Astrocyte of the cerebellum (primary cell): ENCODE measurements at regions not wholly inside any gene's neighbourhood (a gene's known extent, or its start where the extent isn't known, plus 50 kb on each side); places are given as distances from the start of the nearest gene placed in this dataset.
"Not testable (repeated sequence)": the region's sequence is repeated elsewhere in the genome, so short reads cannot be mapped to it uniquely, and the experiment has no call there.

Source experiments
- DNase-seq: peaks from one replicate; pipeline ENCODE4 v3.0.0-alpha.2; 2011; ENCODE audit warnings: low read depth
- H3K4me3 ChIP-seq: 2 replicates; pipeline ENCODE4 v1.5.1; 2011; ENCODE audit warnings: mild to moderate bottlenecking, low read depth, low read length, moderate library complexity
- in situ Hi-C: cut with HindIII; loops from 2 replicates; pipeline ENCODE4 v1.10.0; 2017; ENCODE audit warnings: low sequenced_read_pairs
- TF ChIP-seq, protein P1 (sequence below): IDR thresholded peaks from 2 replicates; pipeline ENCODE4 v1.5.1; 2012; ENCODE audit warnings: low read length, low read depth, moderate library complexity, mild to moderate bottlenecking; ENCODE audit errors: missing control alignments

DNA sequence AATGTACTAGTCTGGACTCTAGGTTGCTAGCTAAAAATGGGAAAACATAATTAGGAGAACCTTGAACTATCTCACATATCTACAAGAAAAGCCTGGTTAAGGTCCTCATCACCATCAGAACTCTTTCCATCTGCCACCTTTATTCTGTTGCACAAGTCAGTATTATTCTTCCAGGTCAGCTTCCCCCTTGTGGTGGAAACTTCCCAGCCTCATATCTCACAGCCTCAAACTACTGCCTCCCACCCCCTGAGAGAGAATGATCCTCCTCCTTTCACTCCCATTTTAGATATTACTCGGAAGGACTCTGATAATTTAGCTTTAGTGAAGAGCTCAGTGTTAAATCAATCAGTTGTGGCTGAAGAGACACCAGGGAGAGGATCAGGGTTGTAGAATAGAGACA lies 197.3 kb downstream of the ZNF92 start:
- H3K4me3 ChIP-seq, in situ Hi-C loops, DNase-seq: not testable (repeated sequence)

DNA sequence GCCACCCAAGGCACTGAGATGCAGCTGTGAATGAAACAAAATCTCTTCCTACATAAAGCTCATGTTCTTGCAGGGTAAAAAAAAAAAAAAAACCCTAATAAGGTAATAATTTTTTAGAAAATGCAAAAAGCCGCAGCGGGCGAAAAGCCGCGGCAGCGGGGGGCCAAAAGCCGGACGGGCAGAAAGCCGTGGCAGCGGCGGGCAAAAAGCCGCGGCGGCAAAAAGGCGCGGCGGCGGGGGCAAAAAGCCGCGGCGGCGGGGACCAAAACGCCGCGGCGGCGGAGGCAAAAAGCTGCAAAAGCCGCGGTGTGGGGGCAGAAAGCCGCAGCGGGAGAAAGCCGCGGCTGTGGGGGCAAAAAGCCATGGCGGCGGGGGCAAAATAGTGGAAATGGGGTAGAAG lies 198.9 kb downstream of the ZNF92 start:
- H3K4me3 ChIP-seq, DNase-seq, in situ Hi-C loops: not testable (repeated sequence)

DNA sequence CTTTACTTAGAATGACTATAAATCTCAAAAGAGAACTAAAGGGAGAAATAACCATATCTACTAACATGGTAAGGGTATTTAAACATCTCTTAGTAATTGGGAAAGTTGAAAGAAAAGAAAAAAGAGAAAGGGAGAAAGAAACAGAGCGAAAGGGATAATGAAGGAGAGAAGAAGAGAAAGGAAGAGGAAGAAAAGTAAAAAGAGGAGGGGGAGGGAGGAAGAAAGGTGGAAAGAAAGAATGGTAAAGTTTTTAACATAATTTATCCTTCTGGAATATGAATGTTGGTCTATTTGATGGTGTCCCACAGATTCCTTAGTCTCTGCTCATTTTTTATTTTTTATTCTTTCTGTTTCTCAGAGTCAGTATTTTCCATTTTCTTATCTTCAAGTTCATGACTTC lies 202.7 kb downstream of the ZNF92 start:
- in situ Hi-C loops, DNase-seq, H3K4me3 ChIP-seq: not testable (repeated sequence)

DNA sequence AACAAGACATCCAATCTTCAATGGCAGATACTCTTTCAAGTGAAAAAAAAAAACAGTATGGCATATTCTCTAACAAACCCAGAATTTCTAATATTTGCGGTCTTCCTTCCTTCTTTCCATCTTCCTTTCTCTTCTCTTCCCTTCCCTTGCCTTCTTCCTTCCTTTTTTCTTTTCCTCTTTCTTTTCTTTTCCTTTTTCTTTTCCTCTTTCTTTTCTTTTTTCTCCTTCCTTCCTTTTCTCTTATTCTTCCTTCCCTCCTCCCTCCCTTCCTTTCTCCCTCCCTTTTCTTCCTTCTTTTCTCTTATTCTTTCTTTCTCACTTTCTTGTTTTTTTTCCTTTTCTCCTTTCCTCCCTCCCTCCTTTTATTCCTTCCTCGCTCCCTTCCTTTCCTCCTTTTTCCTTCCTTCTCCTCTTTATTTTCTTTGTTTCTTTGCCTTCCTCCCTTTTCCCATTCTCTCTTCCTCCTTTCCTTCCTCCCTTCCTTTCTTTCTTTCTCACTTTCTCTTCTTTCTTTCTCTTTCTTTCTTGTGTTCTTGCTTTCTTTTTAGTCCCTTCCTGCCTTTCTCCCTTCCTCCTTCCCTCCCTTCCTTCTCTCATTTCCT lies 209.0 kb downstream of the ZNF92 start:
- DNase-seq, H3K4me3 ChIP-seq, in situ Hi-C loops: not testable (repeated sequence)

DNA sequence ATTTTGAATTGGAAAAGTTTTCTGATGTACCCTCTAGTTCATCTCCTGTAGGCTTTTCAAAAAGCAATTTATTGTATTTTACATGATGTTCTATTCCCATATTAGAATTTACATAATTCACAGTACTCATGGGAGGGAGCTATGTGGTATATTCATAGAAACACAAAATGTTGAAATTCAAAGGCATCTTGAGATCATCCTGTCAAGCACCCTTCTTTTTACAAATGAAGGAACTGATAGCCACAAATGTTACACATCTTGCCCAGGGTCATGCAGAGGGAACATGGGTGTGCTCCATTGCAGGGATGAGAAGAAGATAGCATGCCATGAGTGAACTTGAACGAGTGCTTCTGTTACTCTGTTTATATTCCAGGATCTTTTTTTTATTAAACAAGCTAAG lies 228.8 kb downstream of the ZNF92 start:
- in situ Hi-C loops, DNase-seq, H3K4me3 ChIP-seq: not testable (repeated sequence)

DNA sequence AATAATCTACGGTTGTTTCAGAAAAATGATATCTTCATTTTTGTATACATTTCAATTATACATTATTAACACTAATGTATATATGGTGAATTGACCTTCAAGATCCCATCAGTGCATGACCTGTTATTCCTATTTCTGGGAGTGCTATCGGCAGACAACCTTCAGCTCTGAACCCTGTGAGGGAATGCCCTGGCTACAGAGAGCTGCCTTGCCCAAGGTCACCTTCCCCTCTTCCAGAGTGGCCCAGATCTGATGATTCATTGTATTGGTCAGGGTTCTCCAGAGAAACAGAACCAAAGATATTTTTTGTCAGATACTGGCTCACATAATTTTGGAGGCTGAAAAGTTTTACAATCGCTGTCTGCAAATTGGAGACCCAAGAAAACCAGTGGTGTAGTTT lies 235.5 kb downstream of the ZNF92 start:
- in situ Hi-C loops = no loop called here
- DNase-seq = no peak
- H3K4me3 ChIP-seq = no peak overlapping the region
- TF ChIP-seq, protein P1, sequence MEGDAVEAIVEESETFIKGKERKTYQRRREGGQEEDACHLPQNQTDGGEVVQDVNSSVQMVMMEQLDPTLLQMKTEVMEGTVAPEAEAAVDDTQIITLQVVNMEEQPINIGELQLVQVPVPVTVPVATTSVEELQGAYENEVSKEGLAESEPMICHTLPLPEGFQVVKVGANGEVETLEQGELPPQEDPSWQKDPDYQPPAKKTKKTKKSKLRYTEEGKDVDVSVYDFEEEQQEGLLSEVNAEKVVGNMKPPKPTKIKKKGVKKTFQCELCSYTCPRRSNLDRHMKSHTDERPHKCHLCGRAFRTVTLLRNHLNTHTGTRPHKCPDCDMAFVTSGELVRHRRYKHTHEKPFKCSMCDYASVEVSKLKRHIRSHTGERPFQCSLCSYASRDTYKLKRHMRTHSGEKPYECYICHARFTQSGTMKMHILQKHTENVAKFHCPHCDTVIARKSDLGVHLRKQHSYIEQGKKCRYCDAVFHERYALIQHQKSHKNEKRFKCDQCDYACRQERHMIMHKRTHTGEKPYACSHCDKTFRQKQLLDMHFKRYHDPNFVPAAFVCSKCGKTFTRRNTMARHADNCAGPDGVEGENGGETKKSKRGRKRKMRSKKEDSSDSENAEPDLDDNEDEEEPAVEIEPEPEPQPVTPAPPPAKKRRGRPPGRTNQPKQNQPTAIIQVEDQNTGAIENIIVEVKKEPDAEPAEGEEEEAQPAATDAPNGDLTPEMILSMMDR = no peak

DNA sequence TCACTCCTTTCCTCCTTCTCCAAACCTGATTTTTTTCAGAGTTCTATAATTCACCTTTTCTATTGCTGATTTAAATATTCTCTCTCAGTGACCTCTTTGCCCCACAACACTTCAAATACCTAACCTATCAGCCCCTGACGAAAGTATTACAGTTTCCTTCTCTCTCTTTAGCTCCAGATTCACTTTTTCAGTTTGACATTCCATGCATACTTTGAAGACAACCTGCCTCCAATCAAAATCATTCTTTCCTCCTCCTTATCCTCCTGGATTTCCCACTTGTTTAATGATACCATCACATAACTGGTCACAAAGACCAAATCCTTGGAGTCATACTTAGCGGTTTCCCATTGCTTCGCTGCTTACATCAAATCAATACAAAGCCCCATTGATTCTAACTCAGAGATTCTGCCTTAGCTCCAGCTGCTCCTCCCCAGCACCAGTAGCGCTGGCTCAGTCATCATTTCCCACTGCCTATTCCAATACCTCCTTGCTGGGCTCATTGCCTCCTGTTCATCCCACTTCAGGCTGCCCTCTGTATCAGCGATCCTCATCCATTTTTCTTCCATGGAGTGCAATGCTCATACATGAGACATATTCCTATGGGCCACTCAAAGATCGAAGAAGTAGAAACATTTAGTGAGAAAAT lies 240.1 kb downstream of the ZNF92 start:
- H3K4me3 ChIP-seq, DNase-seq, in situ Hi-C loops: not testable (repeated sequence)

DNA sequence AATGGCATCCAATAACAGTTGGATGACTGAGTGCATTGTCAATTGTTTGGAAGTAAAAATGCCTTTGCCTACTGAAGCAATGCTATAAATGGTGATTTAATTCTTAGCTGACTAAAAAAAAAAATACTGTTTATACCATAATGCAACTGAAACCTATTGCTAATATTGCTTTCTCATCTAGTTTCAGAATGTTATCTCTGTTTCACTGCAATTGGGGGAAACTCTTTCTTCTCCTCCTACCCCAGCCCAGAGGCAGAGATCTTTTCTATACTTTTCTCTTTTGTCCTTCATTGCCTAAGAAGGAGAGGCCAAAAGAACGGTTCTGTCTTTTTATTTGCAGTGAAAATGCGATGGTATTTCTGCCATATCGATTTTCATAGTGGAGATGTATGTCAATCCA lies 242.5 kb downstream of the ZNF92 start:
- H3K4me3 ChIP-seq, in situ Hi-C loops, DNase-seq: not testable (repeated sequence)

DNA sequence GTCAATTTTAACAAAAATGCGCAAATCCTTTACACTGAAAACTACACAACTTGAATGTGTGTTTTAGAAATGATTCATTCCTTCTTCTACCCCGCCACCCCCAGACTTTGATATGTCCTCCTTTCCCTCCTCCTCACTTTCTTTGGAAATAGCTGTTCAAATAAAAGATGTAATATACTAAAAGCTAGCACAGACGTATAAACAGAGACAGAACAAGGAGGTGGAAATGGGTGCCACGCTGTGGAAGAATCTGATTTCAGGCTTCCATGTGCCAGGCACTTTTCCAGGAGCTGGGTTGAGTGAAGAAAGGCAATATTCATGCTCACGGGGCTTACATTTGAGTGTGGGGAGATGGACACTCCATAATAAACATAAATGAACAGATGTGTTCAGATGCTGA lies 246.6 kb downstream of the ZNF92 start:
- H3K4me3 ChIP-seq, in situ Hi-C loops, DNase-seq: not testable (repeated sequence)

DNA sequence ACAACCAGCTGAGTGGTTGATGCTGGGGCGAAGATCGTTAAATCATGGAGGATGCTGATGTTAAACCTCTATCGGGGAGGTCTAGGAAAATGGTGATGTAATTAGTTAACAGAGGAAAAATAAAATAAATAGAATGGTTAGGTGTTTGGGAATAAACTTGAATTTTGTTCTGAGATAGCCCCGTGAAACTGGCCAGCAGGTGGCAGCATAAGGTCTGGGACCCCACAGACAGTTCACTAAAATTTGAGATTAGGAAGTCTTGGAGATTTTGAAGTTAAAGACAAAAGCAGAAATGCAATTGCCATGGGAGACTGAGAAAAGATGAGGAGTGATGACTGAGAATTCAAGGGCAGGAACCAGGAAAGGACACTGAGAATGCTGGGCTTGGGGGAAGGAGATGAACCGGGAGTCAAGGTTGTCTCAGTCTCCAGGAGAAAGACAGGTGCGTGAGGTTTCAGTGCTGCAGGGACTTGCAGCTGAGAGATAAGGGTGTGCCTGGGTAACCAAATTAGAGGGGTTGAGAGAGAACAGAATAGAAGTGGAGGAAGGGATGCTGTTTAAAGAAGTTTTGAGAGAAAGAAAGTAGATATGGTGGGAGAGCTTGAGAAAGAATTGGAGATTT lies 248.0 kb downstream of the ZNF92 start:
- H3K4me3 ChIP-seq, in situ Hi-C loops, DNase-seq: not testable (repeated sequence)
- TF ChIP-seq, protein P1 = peak; percentile 58

DNA sequence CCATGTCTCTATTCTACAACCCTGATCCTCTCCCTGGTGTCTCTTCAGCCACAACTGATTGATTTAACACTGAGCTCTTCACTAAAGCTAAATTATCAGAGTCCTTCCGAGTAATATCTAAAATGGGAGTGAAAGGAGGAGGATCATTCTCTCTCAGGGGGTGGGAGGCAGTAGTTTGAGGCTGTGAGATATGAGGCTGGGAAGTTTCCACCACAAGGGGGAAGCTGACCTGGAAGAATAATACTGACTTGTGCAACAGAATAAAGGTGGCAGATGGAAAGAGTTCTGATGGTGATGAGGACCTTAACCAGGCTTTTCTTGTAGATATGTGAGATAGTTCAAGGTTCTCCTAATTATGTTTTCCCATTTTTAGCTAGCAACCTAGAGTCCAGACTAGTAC lies 241.6 kb upstream of the VKORC1L1 start:
- in situ Hi-C loops, DNase-seq, H3K4me3 ChIP-seq: not testable (repeated sequence)

DNA sequence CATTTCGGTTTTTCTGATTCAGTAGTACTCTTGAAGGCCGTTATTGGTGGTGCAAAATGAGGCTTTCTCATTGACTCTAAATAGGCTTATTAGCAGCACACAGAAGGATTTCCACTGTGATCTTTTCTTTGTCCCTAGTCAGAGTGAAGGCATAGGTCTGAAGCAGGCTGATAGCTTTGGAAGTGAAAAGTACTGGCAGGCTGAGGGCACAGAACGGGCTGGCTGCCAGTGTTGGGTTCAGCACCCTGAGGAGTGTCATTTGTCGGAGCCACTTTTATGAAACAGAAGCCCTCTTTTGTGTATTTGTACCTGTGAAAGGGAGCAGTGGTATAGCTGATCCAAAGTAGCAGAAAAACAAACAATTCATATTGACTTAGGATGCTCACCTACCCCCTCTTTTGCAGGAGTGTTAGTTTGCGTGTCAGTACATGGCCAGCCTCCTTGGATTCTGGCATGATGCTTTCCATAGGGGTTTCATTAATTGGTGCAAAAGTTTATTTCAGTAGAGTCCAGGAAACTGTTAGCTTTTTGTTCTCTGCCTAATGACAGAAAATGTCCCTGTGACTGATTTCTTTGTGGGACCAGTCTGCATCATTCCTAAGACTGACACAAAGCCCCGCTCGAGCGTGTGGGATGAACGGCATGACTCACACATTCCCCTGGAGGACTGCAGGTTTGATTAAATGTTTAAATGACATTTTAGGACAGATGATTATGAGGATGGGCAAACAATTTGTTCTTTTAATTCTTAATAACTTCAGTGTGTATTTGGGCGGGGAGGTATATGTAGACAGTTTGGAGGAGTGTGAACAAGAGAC lies 239.1 kb upstream of the VKORC1L1 start:
- in situ Hi-C loops, DNase-seq, H3K4me3 ChIP-seq: not testable (repeated sequence)

DNA sequence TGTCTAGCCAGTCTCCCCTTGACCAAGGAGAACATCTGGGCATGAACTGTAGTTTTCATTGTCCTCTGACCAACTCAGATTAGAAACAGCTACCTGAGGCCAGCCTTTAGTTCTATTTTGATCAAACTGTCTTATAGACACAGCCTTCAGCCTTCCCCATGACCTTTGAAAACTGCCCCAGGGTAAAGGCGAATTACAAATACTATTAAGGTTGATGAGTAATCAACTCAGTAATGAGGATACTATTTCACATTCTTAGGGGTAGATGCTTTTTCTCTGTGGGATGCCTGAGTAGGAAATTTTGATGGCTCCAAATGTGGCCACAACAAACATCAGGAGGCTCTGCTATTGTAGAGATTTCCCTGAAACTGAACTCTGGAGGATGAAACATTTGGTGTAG lies 234.0 kb upstream of the VKORC1L1 start:
- H3K4me3 ChIP-seq, DNase-seq, in situ Hi-C loops: not testable (repeated sequence)

DNA sequence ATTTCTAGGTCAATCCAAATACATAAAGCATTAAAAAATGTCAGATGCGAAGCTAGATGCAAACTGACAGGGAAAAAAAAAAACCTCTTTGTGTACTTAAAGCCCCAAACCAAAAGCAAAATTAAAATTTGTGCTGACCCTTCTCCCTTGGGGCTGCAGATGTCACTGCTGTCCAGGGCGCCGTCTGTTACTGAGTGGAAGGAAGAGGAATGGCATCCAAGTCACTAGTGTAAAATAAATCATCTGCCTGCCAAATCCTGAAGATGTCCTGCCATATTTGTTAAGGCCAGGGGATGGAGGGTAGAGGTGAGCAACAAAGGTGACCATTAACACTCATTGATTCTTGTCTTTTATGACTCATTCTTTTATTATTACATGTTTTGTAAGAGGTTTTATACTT lies 233.2 kb upstream of the VKORC1L1 start:
- H3K4me3 ChIP-seq, DNase-seq, in situ Hi-C loops: not testable (repeated sequence)

DNA sequence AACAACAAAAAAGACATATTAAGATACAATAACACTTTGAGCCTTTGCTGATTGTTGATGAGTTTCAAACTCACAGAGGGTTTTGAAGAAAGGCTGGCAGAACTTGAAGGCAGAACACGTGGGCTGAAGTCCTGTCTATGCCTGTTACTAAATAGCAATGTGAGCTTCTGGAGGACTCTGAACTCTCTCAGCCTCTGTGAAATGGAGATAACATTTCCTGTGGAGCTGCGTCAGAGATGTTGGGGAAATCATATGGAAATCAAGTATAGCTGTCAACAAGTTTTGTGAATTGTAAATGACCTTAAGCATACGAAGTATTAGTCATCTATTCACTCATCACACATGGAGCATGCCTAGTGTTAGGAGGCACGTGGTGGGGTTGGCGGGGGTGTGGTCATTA lies 229.4 kb upstream of the VKORC1L1 start:
- H3K4me3 ChIP-seq, DNase-seq, in situ Hi-C loops: not testable (repeated sequence)
